Right renal pelvis (tissue), 4 donors: ENCODE measurements at regions not wholly inside any gene's neighbourhood (a gene's known extent, or its start where the extent isn't known, plus 50 kb on each side); places are given as distances from the start of the nearest gene placed in this dataset.

ENCODE experiments used
- DNase-seq, 4 donors: peaks; one replicate each; pipeline ENCODE4 v3.0.0-alpha.2; 2013; ENCODE audit warnings: low read depth in 4 of 4, low spot score in 3 of 4, missing footprints in 1 of 4

GRCh38 chr10:84993251-84994035 is 665.1 kb downstream of the CCSER2 start:
- no peak for DNase-seq

DNA sequence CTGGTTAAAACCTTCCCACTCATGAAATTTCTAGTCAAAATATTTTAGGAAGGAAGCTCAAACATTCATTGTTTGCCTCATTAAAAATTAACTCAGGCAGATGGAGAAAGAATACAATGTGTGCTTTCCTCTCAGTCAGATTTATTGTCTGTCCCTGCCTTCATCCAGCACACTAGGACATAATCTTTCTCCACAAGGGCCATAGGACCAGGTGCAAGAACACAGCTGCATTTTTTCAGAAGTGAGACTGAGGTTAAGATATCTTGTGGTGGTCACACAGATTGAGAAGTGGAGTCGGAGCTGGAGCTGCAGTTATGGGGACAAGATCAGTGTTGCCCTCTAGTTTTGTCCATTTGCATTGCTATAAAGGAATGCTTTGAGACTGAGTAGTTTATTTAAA is 666.3 kb downstream of the CCSER2 start:
- no peak for DNase-seq

- no peak for DNase-seq
These were observed 668.2 kb downstream of the CCSER2 start for GRCh38 chr10:84996580-84996979.

DNA sequence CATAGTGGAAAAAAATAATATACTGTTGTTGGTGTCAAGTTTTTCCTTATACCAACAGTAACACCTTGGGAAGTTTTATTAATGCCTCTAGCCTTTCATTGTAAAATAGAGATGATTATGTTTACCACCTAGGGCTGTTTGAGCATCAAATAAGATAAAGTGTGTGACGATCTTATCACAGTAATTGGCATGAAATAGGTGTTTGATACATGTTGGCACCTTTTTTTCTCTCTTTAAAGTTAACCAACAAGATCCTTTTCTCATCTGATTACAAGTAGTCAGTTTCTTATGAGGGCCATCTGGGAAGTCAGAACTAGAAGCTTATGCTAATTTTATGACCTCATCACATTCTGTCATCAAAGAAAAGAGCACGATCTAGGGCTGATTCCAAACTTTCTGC is 669.5 kb downstream of the CCSER2 start:
- DNase-seq: no peak

DNA sequence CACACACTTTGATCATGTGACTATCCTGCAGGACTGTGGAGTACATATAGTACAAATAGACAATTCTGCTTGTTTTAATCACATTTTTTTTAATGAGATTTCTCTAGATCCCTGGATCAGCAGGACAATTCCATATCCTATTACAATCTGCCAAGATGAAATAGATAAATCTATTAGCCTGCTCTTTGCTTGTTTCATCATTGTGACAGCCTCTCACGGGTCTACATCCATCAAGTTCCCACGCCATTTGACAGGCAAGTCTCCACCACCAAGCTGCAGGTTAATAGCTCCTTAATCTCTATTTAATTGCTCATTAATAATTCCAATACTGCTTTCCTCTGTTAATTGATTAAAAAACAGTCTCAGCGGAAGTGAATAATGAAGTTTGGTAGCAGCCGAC is 671.5 kb downstream of the CCSER2 start:
- no peak for DNase-seq

- no peak for DNase-seq
These were observed 674.7 kb downstream of the CCSER2 start for GRCh38 chr10:85003083-85003482.

- no peak for DNase-seq
These were observed 680.2 kb downstream of the CCSER2 start for GRCh38 chr10:85008488-85009184.

GRCh38 chr10:85012305-85012704 is 683.9 kb downstream of the CCSER2 start:
- DNase-seq: no peak

DNA sequence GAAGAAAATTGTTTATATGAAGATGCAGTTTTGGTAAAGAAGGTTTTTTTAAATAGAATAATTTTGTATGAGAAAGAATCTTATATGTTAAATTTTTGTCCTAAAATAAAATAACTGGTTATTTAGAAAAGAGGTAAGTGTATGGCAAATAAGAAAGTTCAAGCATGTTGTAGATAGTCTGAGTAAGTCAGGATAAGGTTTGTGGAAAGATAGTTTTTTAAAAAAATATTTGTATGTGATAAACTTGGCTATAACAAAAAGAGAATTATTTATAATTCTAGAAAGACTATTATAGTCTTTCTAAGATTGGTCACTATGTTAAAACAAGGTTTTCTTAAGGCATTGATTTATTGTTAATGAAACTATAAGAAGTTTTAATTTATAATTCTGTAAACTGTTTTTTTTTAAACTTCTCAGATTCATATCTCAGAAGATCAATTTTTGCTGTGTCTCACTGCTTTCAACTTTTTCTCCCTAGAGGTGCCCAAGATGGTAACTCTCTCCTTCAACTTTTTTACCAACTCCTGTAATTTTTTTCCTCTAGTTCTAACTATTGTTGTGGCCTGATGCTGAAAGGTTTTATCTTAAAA is 698.6 kb downstream of the CCSER2 start:
- no peak for DNase-seq

GRCh38 chr10:85032981-85033380 is 704.6 kb downstream of the CCSER2 start:
- no peak for DNase-seq

GRCh38 chr10:85036661-85037060 is 708.3 kb downstream of the CCSER2 start:
- DNase-seq: no peak

DNA sequence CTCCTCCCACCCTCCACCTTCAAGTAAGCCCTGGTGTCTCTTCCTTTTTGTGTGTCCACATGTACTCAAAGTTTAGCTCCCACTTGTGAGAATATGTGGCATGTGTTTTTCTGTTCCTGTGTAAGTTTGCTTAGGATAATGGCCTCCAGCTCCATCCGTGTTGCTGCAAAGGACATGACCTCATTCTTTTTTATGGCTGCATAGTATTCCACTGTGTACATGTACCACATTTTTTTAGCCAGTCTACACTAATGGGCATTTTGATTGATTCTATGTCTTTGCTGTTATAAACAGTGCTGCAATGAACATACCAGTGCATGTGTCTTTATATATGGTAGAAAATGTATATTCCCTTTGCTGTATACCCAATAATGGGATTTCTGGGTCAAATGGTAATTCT is 710.9 kb downstream of the CCSER2 start:
- no peak for DNase-seq

DNA sequence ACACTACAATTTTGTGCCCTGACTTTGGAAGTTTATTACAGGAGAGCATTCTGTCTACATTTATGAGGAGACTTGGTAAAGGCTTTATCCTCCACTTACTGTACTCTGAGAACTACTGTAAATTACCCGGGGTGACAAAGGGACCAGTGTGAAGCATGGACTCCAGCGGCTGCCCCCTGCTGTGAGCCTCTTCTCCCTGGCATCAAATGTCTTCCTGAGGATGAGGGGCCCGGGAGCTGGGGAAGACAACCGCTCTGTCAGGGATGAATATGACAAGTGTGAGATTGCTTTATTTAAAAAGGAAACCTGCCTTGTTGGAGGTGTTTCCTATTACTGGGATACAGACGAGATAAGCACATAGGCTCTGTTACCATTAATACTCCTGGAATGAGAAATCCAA is 714.8 kb downstream of the CCSER2 start:
- no peak for DNase-seq

- DNase-seq: no peak
These were observed 716.7 kb downstream of the CCSER2 start for GRCh38 chr10:85045046-85045445.

DNA sequence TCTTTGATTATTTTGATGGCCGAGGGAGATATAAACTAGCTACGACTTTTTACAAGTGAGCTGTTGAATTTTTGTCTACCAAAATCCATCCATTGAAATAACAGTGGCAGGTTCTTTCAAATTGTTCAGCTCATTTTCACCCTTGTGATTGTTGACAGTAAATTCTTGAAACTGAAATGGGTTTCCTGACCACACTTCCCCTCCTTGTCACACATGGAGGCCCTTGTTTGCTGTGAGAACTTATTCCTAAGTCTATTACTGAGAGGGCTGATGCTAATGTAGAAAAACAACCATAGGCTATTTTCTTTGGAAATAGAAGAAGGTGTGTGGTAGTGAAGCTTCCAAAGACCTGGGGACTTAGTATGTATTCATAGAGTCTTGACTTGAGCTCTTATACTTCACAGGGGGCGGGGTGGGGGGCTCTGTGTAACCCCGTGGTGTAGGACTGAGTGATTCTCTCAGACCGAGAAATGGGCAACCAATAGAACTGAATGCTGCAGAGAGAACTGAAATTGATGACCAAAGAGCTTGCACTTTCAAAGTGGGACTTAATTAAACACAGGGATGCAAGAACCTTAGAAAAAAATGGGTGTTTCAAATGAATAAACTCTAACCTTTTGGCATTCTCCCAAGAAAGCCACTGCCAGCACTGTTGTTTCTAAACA is 718.9 kb downstream of the CCSER2 start:
- DNase-seq: no peak

- no peak for DNase-seq
These were observed 719.6 kb downstream of the CCSER2 start for GRCh38 chr10:85047979-85048378.

DNA sequence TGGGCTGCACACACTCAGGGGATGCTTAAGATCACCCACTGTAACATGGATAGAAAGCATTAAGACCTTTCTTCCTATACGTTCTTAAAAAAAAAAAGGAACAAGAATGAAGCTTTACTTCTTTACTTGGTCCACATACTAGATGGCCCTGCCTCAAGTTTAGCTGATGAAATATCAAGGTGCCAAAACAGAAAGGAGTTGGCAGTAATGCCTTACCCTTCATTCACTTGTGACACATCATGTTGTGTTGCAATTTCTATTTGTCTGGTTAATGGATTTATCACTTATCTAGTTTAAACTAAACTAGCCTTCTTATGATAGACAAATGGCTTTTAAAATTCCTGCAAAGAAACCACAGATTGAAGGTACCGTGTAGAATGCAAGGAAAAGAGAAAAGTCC is 720.3 kb downstream of the CCSER2 start:
- no peak for DNase-seq

DNA sequence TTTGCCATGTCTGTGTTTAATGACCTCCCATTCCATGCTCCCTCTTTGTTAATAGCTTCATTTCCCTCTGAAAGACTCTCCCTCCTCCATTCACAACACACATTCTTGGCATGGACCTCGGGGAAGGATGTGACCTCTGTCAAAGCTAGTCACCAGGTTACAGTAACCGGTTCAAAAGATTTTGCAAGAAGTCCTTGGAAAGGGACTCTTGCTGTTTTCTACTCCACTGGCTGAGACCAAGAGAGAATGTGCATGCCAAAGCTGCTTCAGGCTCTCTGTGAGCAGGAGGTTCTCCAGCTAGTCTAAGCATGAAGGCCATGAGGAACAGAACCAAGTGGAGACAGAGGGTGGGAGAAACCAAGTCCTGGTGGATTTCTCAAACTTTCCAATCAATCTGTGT is 732.6 kb downstream of the CCSER2 start:
- no peak for DNase-seq

DNA sequence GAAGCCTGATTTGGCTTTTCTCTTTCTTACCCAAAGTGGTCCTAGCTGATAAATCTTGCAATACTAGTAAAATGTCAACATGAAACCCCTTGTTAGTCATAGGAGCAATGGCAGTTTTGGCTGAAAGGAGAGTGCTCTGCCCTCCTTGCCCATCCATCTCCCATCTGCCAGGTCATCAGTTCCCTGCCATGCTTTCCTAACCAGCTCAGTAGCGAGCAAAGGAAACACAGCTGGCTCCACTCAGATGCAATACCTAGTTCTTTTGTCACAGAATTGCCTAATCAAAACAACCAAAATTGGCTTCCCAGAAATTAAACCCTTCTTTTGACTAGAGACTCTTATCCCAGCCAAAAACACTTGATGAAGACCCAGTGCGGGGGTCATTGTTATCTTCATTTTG is 733.0 kb downstream of the CCSER2 start:
- no peak for DNase-seq

- no peak for DNase-seq
These were observed 739.6 kb downstream of the CCSER2 start for GRCh38 chr10:85067955-85068354.

- no peak for DNase-seq
These were observed 752.5 kb downstream of the CCSER2 start for GRCh38 chr10:85080934-85081333.
